ENCODE measurements at regions not wholly inside any gene's neighbourhood (a gene's known extent, or its start where the extent isn't known, plus 50 kb on each side); places are given as distances from the start of the nearest gene placed in this dataset.

DNA sequence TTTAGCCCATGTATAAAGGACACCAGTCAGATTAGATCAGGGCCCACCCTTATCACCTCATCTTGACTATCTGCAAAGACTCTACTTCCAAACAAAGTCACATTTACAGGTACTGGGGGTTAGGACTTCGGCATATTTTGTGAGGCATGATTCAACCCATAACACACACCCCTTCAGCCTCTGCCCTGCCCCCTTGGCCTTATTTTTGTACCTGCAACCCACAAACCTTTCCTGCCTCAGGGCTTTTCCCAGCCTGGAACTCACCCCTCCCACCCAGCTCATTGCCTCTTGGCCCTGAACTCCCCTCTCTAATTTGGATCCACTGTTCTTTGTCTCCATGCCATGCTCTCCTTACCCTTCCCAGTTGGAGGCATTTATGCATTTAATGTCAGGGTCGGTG lies 1116.9 kb downstream of the TBC1D22A start:
- Histone ChIP-seq H2AK9ac (replicated peaks; ENCODE audit: low read depth, low read length, poor library complexity) (no peak overlapping the region), H3K27ac (ENCODE audit: insufficient read depth, low read length) (no peak overlapping the region), H3K9me3 (ENCODE audit: control insufficient read depth, insufficient read depth, low read length) (peaks cover 46% of the 10 kb centered on the region), H3K36me3 (ENCODE audit: control insufficient read depth, insufficient read depth, low read length) (no peaks in the 10 kb centered on the region), H3K4me3 (ENCODE audit: insufficient read depth, low read depth, low read length) (no peak overlapping the region), H3K27me3 (ENCODE audit: control insufficient read depth, insufficient read depth, low read length) (no peaks in the 10 kb centered on the region), H4K91ac (ENCODE audit: insufficient read depth, low read depth, low read length) (no peak overlapping the region), H3K14ac (replicated peaks; ENCODE audit: low read depth, low read length) (no peak overlapping the region), H3K9ac (ENCODE audit: low read depth, low read length) (no peak overlapping the region), H2BK20ac (ENCODE audit: low read depth, low read length) (no peak overlapping the region), H3K56ac (ENCODE audit: extremely low read depth, insufficient read depth, low read length) (no peak overlapping the region), H3K23ac (ENCODE audit: low read depth, low read length) (no peak overlapping the region), H2BK15ac (ENCODE audit: low read depth, low read length) (no peak overlapping the region), H3K9me1 (ENCODE audit: insufficient read depth, low read length) (no peaks in the 10 kb centered on the region), H3K18ac (ENCODE audit: low read depth, low read length) (no peak overlapping the region), H4K8ac (ENCODE audit: low read depth in 2 of 2, low read length in 2 of 2) (no peak overlapping the region), H2AK5ac (ENCODE audit: low read depth, low read length) (no peak overlapping the region), H2BK120ac (ENCODE audit: low read depth, low read length) (no peak overlapping the region), H3K79me1 (ENCODE audit: low read depth in 1 of 2, low read length in 2 of 2) (no peaks in the 10 kb centered on the region), H3K4ac (ENCODE audit: low read depth, low read length) (no peak overlapping the region), H4K5ac (ENCODE audit: low read depth, low read length) (no peak overlapping the region), H4K20me1 (ENCODE audit: insufficient read depth, low read length) (no peaks in the 10 kb centered on the region), H2BK5ac (ENCODE audit: low read depth, low read length, poor library complexity, severe bottlenecking) (no peak overlapping the region), H3K4me1 (ENCODE audit: control insufficient read depth, insufficient read depth, low read length) (no peaks in the 10 kb centered on the region), H3K4me2 (ENCODE audit: low read depth, low read length) (no peak overlapping the region), H2AFZ (replicated peaks; ENCODE audit: low read length, poor library complexity) (no peak overlapping the region)
- ATAC-seq (ENCODE audit: low read depth) (no peak), DNase-seq (no peak)
- intact Hi-C loops (cut with micrococcal nuclease): no loop called here
- in situ Hi-C loops (cut with MboI; ENCODE audit: low sequenced_read_pairs): no loop called here
- POLR2A ChIA-PET (ENCODE audit: unreplicated experiment): no interaction called here
- no TSS peak for BruUV-seq (replicated peaks)
- CTCF ChIA-PET: no interaction called here
- dilution Hi-C loops (cut with HindIII; ENCODE audit: low sequenced_read_pairs, unreplicated experiment): no loop called here
- no peak for TF ChIP-seq RCOR1 (IDR thresholded peaks at IDR 0.05; ENCODE audit: insufficient replicate concordance, low read length)
- no peak for TF ChIP-seq NFE2L2 (IDR thresholded peaks at IDR 0.05; ENCODE audit: low read depth, low read length)
- TF ChIP-seq RAD21 (IDR thresholded peaks at IDR 0.05; ENCODE audit: low read length): no peak
- TF ChIP-seq MXI1 (IDR thresholded peaks at IDR 0.05; ENCODE audit: borderline replicate concordance, low read depth, low read length): no peak
- TF ChIP-seq, protein P1, sequence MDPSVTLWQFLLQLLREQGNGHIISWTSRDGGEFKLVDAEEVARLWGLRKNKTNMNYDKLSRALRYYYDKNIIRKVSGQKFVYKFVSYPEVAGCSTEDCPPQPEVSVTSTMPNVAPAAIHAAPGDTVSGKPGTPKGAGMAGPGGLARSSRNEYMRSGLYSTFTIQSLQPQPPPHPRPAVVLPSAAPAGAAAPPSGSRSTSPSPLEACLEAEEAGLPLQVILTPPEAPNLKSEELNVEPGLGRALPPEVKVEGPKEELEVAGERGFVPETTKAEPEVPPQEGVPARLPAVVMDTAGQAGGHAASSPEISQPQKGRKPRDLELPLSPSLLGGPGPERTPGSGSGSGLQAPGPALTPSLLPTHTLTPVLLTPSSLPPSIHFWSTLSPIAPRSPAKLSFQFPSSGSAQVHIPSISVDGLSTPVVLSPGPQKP (IDR thresholded peaks at IDR 0.05; ENCODE audit: borderline replicate concordance, low read depth, low read length): no peak
- TF ChIP-seq, protein P2, sequence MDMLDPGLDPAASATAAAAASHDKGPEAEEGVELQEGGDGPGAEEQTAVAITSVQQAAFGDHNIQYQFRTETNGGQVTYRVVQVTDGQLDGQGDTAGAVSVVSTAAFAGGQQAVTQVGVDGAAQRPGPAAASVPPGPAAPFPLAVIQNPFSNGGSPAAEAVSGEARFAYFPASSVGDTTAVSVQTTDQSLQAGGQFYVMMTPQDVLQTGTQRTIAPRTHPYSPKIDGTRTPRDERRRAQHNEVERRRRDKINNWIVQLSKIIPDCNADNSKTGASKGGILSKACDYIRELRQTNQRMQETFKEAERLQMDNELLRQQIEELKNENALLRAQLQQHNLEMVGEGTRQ (IDR thresholded peaks at IDR 0.05; ENCODE audit: low read depth, low read length): no peak
- TF ChIP-seq CEBPB (IDR thresholded peaks at IDR 0.05; ENCODE audit: low read depth, low read length): no peak
- TF ChIP-seq, protein P3, sequence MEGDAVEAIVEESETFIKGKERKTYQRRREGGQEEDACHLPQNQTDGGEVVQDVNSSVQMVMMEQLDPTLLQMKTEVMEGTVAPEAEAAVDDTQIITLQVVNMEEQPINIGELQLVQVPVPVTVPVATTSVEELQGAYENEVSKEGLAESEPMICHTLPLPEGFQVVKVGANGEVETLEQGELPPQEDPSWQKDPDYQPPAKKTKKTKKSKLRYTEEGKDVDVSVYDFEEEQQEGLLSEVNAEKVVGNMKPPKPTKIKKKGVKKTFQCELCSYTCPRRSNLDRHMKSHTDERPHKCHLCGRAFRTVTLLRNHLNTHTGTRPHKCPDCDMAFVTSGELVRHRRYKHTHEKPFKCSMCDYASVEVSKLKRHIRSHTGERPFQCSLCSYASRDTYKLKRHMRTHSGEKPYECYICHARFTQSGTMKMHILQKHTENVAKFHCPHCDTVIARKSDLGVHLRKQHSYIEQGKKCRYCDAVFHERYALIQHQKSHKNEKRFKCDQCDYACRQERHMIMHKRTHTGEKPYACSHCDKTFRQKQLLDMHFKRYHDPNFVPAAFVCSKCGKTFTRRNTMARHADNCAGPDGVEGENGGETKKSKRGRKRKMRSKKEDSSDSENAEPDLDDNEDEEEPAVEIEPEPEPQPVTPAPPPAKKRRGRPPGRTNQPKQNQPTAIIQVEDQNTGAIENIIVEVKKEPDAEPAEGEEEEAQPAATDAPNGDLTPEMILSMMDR (conservative IDR thresholded peaks at IDR 0.05; ENCODE audit: low read depth, low read length): no peak
- TF ChIP-seq BHLHE40 (IDR thresholded peaks at IDR 0.05; ENCODE audit: low read depth, low read length): no peak
- no peak for TF ChIP-seq SMC3 (IDR thresholded peaks at IDR 0.05; ENCODE audit: low read depth, low read length)
- no peak for TF ChIP-seq CHD1 (IDR thresholded peaks at IDR 0.05; ENCODE audit: low read depth, low read length)
- no peak for TF ChIP-seq MAZ (IDR thresholded peaks at IDR 0.05; ENCODE audit: borderline replicate concordance, low read depth, low read length)
- WGBS, 2 experiments (ENCODE audit: extremely low coverage in 2 of 2, insufficient read length in 1 of 2): 29% methylated on average over 1 of the region's 2 CpGs; no CpG with 5 or more reads in 1 of the 2 experiments

All from IMR-90 (cell line).